ENCODE measurements at regions not wholly inside any gene's neighbourhood (a gene's known extent, or its start where the extent isn't known, plus 50 kb on each side); places are given as distances from the start of the nearest gene placed in this dataset.
"Not testable (repeated sequence)": the region's sequence is repeated elsewhere in the genome, so short reads cannot be mapped to it uniquely, and the experiment has no call there.

- no peak overlapping the region for H3K27ac ChIP-seq
- DNase-seq (ENCODE audit: low spot score): no peak
- no peak overlapping the region for H3K4me3 ChIP-seq
- TF ChIP-seq, protein P1, sequence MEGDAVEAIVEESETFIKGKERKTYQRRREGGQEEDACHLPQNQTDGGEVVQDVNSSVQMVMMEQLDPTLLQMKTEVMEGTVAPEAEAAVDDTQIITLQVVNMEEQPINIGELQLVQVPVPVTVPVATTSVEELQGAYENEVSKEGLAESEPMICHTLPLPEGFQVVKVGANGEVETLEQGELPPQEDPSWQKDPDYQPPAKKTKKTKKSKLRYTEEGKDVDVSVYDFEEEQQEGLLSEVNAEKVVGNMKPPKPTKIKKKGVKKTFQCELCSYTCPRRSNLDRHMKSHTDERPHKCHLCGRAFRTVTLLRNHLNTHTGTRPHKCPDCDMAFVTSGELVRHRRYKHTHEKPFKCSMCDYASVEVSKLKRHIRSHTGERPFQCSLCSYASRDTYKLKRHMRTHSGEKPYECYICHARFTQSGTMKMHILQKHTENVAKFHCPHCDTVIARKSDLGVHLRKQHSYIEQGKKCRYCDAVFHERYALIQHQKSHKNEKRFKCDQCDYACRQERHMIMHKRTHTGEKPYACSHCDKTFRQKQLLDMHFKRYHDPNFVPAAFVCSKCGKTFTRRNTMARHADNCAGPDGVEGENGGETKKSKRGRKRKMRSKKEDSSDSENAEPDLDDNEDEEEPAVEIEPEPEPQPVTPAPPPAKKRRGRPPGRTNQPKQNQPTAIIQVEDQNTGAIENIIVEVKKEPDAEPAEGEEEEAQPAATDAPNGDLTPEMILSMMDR (IDR thresholded peaks at IDR 0.05): no peak
Observed at GRCh38 chr6:112938650-112939049, 591.5 kb downstream of the RFPL4B start.

DNA sequence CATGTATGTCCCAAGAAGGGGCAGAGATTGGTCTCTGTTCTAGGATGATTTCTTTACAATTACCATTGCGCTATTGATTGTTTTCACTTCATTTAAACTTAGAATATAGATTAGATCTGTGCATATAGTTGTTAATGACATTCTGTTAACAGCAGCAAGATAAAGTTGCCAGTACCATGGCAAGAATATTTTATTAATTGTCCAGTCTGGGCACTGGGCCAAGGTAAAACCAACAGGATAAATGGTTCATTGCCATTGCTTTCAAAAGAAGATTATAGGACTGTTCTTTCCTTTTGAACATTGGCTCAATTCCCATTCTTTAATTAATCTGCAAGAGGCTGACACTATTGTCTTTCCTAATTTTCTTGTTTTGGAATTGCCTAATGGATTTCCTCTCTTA lies 592.4 kb downstream of the RFPL4B start:
- no peak overlapping the region for H3K27ac ChIP-seq
- no peak for DNase-seq (ENCODE audit: low spot score)
- TF ChIP-seq, protein P1 (IDR thresholded peaks at IDR 0.05): no peak
- H3K4me3 ChIP-seq: no peak overlapping the region

GRCh38 chr6:112941613-112942012 lies 594.5 kb downstream of the RFPL4B start:
- TF ChIP-seq, protein P1 (IDR thresholded peaks at IDR 0.05): no peak
- DNase-seq (ENCODE audit: low spot score): no peak
- H3K27ac ChIP-seq: no peak overlapping the region
- no peak overlapping the region for H3K4me3 ChIP-seq

GRCh38 chr6:112946051-112946450 lies 598.9 kb downstream of the RFPL4B start:
- H3K27ac ChIP-seq: no peak overlapping the region
- H3K4me3 ChIP-seq: no peak overlapping the region
- DNase-seq (ENCODE audit: low spot score): no peak
- TF ChIP-seq, protein P1 (IDR thresholded peaks at IDR 0.05): no peak

GRCh38 chr6:112947507-112947906 lies 600.4 kb downstream of the RFPL4B start:
- H3K27ac ChIP-seq: no peak overlapping the region
- H3K4me3 ChIP-seq: no peak overlapping the region
- no peak for DNase-seq (ENCODE audit: low spot score)
- TF ChIP-seq, protein P1 (IDR thresholded peaks at IDR 0.05): no peak

- Histone ChIP-seq H3K4me3 (no peak overlapping the region), H3K27ac (no peak overlapping the region)
Observed at GRCh38 chr6:112951829-112952228, 604.7 kb downstream of the RFPL4B start.

DNA sequence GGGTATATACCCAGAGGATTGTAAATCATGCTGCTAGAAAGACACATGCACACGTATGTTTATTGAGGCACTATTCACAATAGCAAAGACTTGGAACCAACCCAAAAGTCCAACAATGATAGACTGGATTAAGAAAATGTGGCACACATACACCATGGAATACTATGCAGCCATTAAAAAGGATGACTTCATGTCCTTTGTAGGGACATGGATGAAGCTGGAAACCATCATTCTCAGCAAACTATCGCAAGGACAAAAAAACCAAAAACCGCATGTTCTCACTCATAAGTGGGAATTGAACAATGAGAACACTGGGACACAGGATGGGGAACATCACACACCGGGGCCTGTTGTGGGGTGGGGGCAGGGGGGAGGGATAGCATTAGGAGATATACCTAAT lies 608.6 kb downstream of the RFPL4B start:
- not testable (repeated sequence) for DNase-seq (ENCODE audit: low spot score); H3K27ac ChIP-seq; H3K4me3 ChIP-seq

More at GRCh38 chr6:112951829-112952228, 604.7 kb downstream of the RFPL4B start:
- TF ChIP-seq, protein P1 (IDR thresholded peaks at IDR 0.05): no peak
- no peak for DNase-seq (ENCODE audit: low spot score)
